ENCODE measurements at regions not wholly inside any gene's neighbourhood (a gene's known extent, or its start where the extent isn't known, plus 50 kb on each side); places are given as distances from the start of the nearest gene placed in this dataset.

- TF ChIP-seq CTCF (IDR thresholded peaks at IDR 0.05) (peak in 1 of 3 experiments; percentile 63), POLR2AphosphoS5 (IDR thresholded peaks at IDR 0.05; ENCODE audit: insufficient read depth in 1 of 2, low read depth in 1 of 2) (no peak), POLR2A (IDR thresholded peaks at IDR 0.05) (no peak)
These were observed 60.1 kb upstream of the GLI2 start for GRCh38 chr2:120675460-120676130.

Measured in vagina (tissue), 2 donors.